RWPE2 (cell line): ENCODE measurements at regions not wholly inside any gene's neighbourhood (a gene's known extent, or its start where the extent isn't known, plus 50 kb on each side); places are given as distances from the start of the nearest gene placed in this dataset.

ENCODE experiments used
- ATAC-seq: fragments of 200-7000 bp; cut with Tn5 transposase; 3 replicates; pipeline ENCODE4 v1.9.1; 2021; ENCODE audit warnings: low read depth
- DNase-seq: peaks from one replicate; pipeline ENCODE4 v3.0.0-alpha.2; 2020; ENCODE audit warnings: low spot score
- H3K27ac ChIP-seq: fragments of 450-650 bp; 2 replicates; pipeline ENCODE4 v1.5.1; 2017; ENCODE audit warnings: mild to moderate bottlenecking; ENCODE audit not compliant: poor library complexity, severe bottlenecking
- H3K27me3 ChIP-seq: fragments of 250-450 bp; sonication (Bioruptor Pico); 2 replicates; pipeline ENCODE4 v1.5.1; 2021; ENCODE audit warnings: mild to moderate bottlenecking, moderate library complexity; ENCODE audit not compliant: insufficient read depth, poor library complexity, severe bottlenecking
- H3K36me3 ChIP-seq: fragments of 250-450 bp; sonication (Bioruptor Pico); 2 replicates; pipeline ENCODE4 v1.5.1; 2020; ENCODE audit warnings: low read depth, mild to moderate bottlenecking, moderate library complexity
- H3K4me1 ChIP-seq: fragments of 250-450 bp; sonication (Bioruptor Pico); 2 replicates; pipeline ENCODE4 v1.5.1; 2021; ENCODE audit warnings: mild to moderate bottlenecking, moderate library complexity; ENCODE audit not compliant: insufficient read depth, poor library complexity, severe bottlenecking
- H3K4me3 ChIP-seq: fragments of 250-450 bp; sonication (Bioruptor Pico); 2 replicates; pipeline ENCODE4 v1.5.1; 2021; ENCODE audit warnings: mild to moderate bottlenecking, moderate library complexity; ENCODE audit not compliant: severe bottlenecking
- H3K9me3 ChIP-seq: fragments of 250-450 bp; sonication (Bioruptor Pico); 2 replicates; pipeline ENCODE4 v1.5.1; 2021; ENCODE audit warnings: mild to moderate bottlenecking, moderate library complexity; ENCODE audit not compliant: severe bottlenecking
- TF ChIP-seq, protein P1 (sequence below): fragments of 450-650 bp; IDR thresholded peaks from one replicate; pipeline ENCODE4 v1.5.1; 2017; ENCODE audit warnings: mild to moderate bottlenecking, moderate library complexity; ENCODE audit not compliant: poor library complexity, severe bottlenecking

DNA sequence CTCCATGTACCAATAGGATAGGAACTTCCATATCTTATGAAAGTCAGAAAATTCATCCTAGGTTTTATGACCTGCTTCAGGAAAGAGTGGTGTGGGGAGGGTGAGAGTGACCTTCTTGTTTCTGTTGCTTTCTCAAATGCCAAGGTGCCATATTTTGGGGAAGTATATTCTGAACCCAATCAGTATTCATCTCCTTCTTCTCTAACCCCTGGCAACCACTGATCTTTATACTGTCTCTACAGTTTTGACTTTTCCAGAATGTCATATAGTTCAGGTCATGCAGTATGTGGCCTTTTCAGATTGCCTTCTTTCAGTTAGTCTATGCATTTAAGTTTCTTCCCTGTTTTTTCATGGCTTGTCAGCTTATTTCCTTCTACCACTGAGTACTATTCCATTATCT is 321.4 kb upstream of the SEMA6A start:
- Histone ChIP-seq H3K27ac (no peak overlapping the region), H3K4me3 (no peak overlapping the region), H3K4me1 (no peaks in the 10 kb centered on the region), H3K27me3 (peaks cover 6% of the 10 kb centered on the region), H3K9me3 (no peaks in the 10 kb centered on the region), H3K36me3 (no peaks in the 10 kb centered on the region)
- TF ChIP-seq, protein P1, sequence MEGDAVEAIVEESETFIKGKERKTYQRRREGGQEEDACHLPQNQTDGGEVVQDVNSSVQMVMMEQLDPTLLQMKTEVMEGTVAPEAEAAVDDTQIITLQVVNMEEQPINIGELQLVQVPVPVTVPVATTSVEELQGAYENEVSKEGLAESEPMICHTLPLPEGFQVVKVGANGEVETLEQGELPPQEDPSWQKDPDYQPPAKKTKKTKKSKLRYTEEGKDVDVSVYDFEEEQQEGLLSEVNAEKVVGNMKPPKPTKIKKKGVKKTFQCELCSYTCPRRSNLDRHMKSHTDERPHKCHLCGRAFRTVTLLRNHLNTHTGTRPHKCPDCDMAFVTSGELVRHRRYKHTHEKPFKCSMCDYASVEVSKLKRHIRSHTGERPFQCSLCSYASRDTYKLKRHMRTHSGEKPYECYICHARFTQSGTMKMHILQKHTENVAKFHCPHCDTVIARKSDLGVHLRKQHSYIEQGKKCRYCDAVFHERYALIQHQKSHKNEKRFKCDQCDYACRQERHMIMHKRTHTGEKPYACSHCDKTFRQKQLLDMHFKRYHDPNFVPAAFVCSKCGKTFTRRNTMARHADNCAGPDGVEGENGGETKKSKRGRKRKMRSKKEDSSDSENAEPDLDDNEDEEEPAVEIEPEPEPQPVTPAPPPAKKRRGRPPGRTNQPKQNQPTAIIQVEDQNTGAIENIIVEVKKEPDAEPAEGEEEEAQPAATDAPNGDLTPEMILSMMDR = no peak
- ATAC-seq (no peak), DNase-seq (no peak)

DNA sequence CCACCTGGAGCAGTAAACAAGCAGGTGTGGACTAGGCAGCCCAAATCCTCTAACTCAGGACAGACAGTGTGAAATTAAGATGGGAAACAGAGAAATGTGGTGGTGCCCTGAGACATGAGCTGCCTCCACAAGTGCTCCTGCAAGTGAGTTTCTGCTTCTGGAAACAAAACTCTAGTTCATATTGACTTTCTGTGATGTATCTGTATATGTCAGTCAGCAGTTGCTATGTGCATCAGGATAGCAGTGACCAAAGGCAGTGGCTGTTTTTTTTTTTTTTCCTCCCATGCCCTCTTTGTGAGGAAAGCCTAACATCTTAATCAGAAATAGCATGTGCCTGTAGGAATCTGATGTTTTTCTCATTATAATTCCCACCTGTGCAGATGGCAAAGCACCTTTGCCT is 318.4 kb upstream of the SEMA6A start:
- DNase-seq (no peak), ATAC-seq (no peak; the same call in 2 of the 3 replicates)
- no peaks in the 10 kb centered on the region for H3K9me3 ChIP-seq
- no peak overlapping the region for H3K4me3 ChIP-seq
- H3K27me3 ChIP-seq = peaks cover 6% of the 10 kb centered on the region
- H3K36me3 ChIP-seq = no peaks in the 10 kb centered on the region
- TF ChIP-seq, protein P1 = no peak
- no peaks in the 10 kb centered on the region for H3K4me1 ChIP-seq
- no peak overlapping the region for H3K27ac ChIP-seq

DNA sequence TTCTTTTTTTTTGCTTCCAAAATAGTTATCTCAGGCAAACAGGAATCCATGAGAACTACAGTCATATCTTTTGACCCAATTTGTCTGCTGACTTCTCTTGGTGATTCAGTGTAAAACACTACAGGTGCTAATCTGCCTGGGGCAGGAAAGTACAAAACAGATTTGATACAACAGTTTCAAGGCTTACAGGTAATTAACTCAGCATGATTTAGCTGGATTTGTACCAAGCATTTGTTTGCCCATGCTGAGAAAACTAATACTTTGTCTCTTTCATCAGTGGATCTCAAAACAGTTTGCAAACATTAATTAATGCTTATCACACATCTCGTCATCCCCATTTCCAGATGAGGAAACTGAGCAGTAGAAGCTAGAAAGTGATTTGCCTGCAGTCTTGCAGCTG is 312.5 kb upstream of the SEMA6A start:
- H3K27me3 ChIP-seq = no peaks in the 10 kb centered on the region
- ATAC-seq (no peak), DNase-seq (no peak)
- no peak overlapping the region for H3K4me3 ChIP-seq
- no peaks in the 10 kb centered on the region for H3K4me1 ChIP-seq
- H3K27ac ChIP-seq = no peak overlapping the region
- H3K36me3 ChIP-seq = no peaks in the 10 kb centered on the region
- TF ChIP-seq, protein P1 = no peak
- no peaks in the 10 kb centered on the region for H3K9me3 ChIP-seq

DNA sequence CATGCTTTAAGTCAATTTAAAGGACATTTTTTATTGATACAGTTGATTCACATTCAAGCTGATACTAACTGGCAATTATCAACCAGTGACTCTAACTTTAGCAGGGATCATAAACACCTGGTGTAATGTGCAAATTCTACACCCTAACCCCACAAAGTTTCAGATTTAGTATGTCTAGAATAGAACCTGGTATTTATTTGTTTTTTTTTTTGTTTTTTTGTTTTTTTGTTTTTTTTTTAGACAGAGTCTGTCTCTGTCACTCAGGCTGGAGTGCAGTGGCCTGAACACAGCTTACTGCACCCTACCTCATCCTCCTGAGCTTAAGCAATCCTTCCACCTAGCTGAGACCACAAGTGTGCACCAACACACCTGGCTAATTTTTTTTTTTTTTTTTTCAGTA is 311.2 kb upstream of the SEMA6A start:
- TF ChIP-seq, protein P1 = no peak
- DNase-seq (no peak), ATAC-seq (no peak)
- H3K4me1 ChIP-seq = no peaks in the 10 kb centered on the region
- H3K9me3 ChIP-seq = no peaks in the 10 kb centered on the region
- no peaks in the 10 kb centered on the region for H3K36me3 ChIP-seq
- no peak overlapping the region for H3K27ac ChIP-seq
- H3K27me3 ChIP-seq = peaks cover 4% of the 10 kb centered on the region
- no peak overlapping the region for H3K4me3 ChIP-seq

DNA sequence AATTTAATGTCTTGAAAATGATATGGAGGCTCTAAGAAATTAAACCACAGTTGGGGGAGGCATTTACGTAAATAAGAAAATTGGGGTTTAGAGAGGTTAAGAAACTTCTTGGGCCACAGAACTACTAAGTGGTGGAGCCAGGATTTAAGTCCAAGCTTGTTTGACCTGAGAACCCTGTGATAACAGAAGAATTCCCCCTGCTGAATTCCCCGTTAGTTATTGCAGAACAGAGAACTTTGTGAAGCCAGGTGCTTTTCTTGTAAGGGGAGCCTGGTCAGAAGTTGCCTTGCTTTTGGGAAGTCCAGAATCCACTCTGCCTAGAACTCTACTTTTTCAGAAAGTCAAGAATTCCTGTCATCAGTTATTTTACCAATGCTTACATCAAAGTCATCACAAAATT is 309.3 kb upstream of the SEMA6A start:
- Histone ChIP-seq H3K27ac (no peak overlapping the region), H3K27me3 (peaks cover 4% of the 10 kb centered on the region), H3K4me3 (no peak overlapping the region), H3K4me1 (no peaks in the 10 kb centered on the region), H3K36me3 (no peaks in the 10 kb centered on the region), H3K9me3 (peaks cover 3% of the 10 kb centered on the region)
- no peak for DNase-seq
- ATAC-seq = no peak
- TF ChIP-seq, protein P1 = no peak
